ENCODE measurements at regions not wholly inside any gene's neighbourhood (a gene's known extent, or its start where the extent isn't known, plus 50 kb on each side); places are given as distances from the start of the nearest gene placed in this dataset.

DNA sequence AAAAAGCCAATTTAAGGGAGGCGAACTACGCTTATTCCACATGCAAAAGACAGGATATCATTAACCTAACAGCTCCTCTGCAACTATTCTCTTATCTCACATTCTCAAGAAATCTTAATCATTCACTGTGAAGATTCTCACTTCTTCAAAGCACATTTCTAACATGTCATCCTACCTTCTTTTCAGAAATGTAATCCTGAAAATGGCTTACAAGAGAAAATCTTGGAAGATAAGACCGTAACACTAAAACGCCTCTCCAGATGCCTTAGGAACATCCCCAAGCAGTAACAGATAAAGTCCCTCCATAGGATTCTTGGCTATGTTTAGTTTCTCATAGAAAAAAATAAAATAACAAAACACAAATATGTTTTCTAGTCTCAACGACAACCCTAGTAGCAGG lies 373.9 kb upstream of the CNTNAP5 start:
- no peak for TF ChIP-seq FOXK2 (IDR thresholded peaks at IDR 0.05)
- no peak for TF ChIP-seq ZNF384 (IDR thresholded peaks at IDR 0.05)
- TF ChIP-seq FOXM1 (IDR thresholded peaks at IDR 0.05; ENCODE audit: borderline replicate concordance), result no peak
- no peak for TF ChIP-seq HDGF (IDR thresholded peaks at IDR 0.05; ENCODE audit: borderline replicate concordance)
